Muscle of back (tissue), 3 donors: ENCODE measurements at regions not wholly inside any gene's neighbourhood (a gene's known extent, or its start where the extent isn't known, plus 50 kb on each side); places are given as distances from the start of the nearest gene placed in this dataset.
"Not testable (repeated sequence)": the region's sequence is repeated elsewhere in the genome, so short reads cannot be mapped to it uniquely, and the experiment has no call there.

Source experiments
- DNase-seq, 3 donors: peaks; one replicate each; pipeline versions ENCODE4 v3.0.0 to v3.0.0-alpha.2; 2013

GRCh38 chr16:54727696-54728095 lies 203.0 kb upstream of the IRX5 start:
- DNase-seq: not testable (repeated sequence)

- no peak for DNase-seq
Measured at GRCh38 chr16:54724346-54724925, 206.2 kb upstream of the IRX5 start.

- DNase-seq: no peak
Measured at GRCh38 chr16:54722210-54722676, 208.4 kb upstream of the IRX5 start.

- DNase-seq: no peak
Measured at GRCh38 chr16:54720259-54720658, 210.4 kb upstream of the IRX5 start.

- DNase-seq: no peak
Measured at GRCh38 chr16:54719624-54720023, 211.0 kb upstream of the IRX5 start.

GRCh38 chr16:54718376-54718775 lies 212.3 kb upstream of the IRX5 start:
- no peak for DNase-seq

GRCh38 chr16:54715011-54715410 lies 215.7 kb upstream of the IRX5 start:
- DNase-seq: no peak

- no peak for DNase-seq
Measured at GRCh38 chr16:54712866-54713265, 217.8 kb upstream of the IRX5 start.

- no peak for DNase-seq
Measured at GRCh38 chr16:54707813-54708212, 222.9 kb upstream of the IRX5 start.

- no peak for DNase-seq
Measured at GRCh38 chr16:54706406-54706805, 224.3 kb upstream of the IRX5 start.

- no peak for DNase-seq
Measured at GRCh38 chr16:54703339-54703738, 227.3 kb upstream of the IRX5 start.

GRCh38 chr16:54699656-54700055 lies 231.0 kb upstream of the IRX5 start:
- no peak for DNase-seq

GRCh38 chr16:54697677-54698076 lies 233.0 kb upstream of the IRX5 start:
- no peak for DNase-seq

- no peak for DNase-seq
Measured at GRCh38 chr16:54696970-54697369, 233.7 kb upstream of the IRX5 start.

GRCh38 chr16:54696522-54696921 lies 234.1 kb upstream of the IRX5 start:
- no peak for DNase-seq

- DNase-seq: no peak
Measured at GRCh38 chr16:54694651-54695050, 236.0 kb upstream of the IRX5 start.

- DNase-seq: no peak
Measured at GRCh38 chr16:54693864-54694263, 236.8 kb upstream of the IRX5 start.

- DNase-seq: no peak
Measured at GRCh38 chr16:54690710-54691109, 240.0 kb upstream of the IRX5 start.

GRCh38 chr16:54690306-54690705 lies 240.4 kb upstream of the IRX5 start:
- no peak for DNase-seq

- no peak for DNase-seq
Measured at GRCh38 chr16:54689072-54689865, 241.4 kb upstream of the IRX5 start.

- DNase-seq: no peak
Measured at GRCh38 chr16:54688339-54688738, 242.3 kb upstream of the IRX5 start.

- no peak for DNase-seq
Measured at GRCh38 chr16:54687043-54687899, 243.4 kb upstream of the IRX5 start.

GRCh38 chr16:54685682-54686081 lies 245.0 kb upstream of the IRX5 start:
- no peak for DNase-seq
